ENCODE measurements at regions not wholly inside any gene's neighbourhood (a gene's known extent, or its start where the extent isn't known, plus 50 kb on each side); places are given as distances from the start of the nearest gene placed in this dataset.

- Histone ChIP-seq H3K4me3 (ENCODE audit: control extremely low read depth in 1 of 5, extremely low read depth in 1 of 5, insufficient read depth in 1 of 5, low read depth in 2 of 5, low read length in 4 of 5) (no peak overlapping the region), H3K4me1 (ENCODE audit: control insufficient read depth in 2 of 2, insufficient read depth in 2 of 2, low read length in 2 of 2) (no peaks in the 10 kb centered on the region), H3K79me2 (ENCODE audit: control insufficient read depth, insufficient read depth, low read length) (no peaks in the 10 kb centered on the region), H3K9ac (ENCODE audit: low read length) (no peak overlapping the region), H3K27me3 (replicated peaks in 1 of 4; ENCODE audit: control extremely low read depth in 1 of 4, control insufficient read depth in 3 of 4, insufficient read depth in 4 of 4, low read length in 3 of 4) (no peaks in the 10 kb centered on the region), H3K4me2 (replicated peaks; ENCODE audit: low read depth, low read length, poor library complexity, severe bottlenecking) (no peak overlapping the region), H3K36me3 (replicated peaks in 1 of 2; ENCODE audit: control extremely low read depth in 1 of 2, control insufficient read depth in 1 of 2, extremely low read depth in 1 of 2, insufficient read depth in 2 of 2, low read length in 1 of 2) (no peaks in the 10 kb centered on the region), H3K9me3 (ENCODE audit: control extremely low read depth in 1 of 3, control insufficient read depth in 2 of 3, insufficient read depth in 1 of 3, low read length in 2 of 3) (peaks cover 0 to 6% (median 0%) of the 10 kb centered on the region in 3 donors), H2AFZ (ENCODE audit: insufficient read depth, low read depth, low read length, poor library complexity, severe bottlenecking) (no peak overlapping the region), H3K27ac (ENCODE audit: low read length in 2 of 2) (no peak overlapping the region), H4K20me1 (ENCODE audit: control insufficient read depth, insufficient read depth, low read length, poor library complexity, severe bottlenecking) (no peaks in the 10 kb centered on the region)
- ChIA-PET CTCF (no interaction called here), POLR2A (no interaction called here)
- DNase-seq (no peak), ATAC-seq (ENCODE audit: low read depth) (no peak)
- Mint-ChIP-seq H3K4me1 (no peaks in the 10 kb centered on the region), H3K27ac (no peak overlapping the region), H3K27me3 (no peaks in the 10 kb centered on the region), H3K4me3 (no peak overlapping the region), H3K9me3 (ENCODE audit: insufficient read depth) (peaks cover 2% of the 10 kb centered on the region)
- TF ChIP-seq CTCF (IDR thresholded peaks at IDR 0.05) = no peak
- no peak for TF ChIP-seq EZH2 (IDR thresholded peaks at IDR 0.05; ENCODE audit: borderline replicate concordance, insufficient read depth, low read depth, low read length, poor library complexity, severe bottlenecking)
- intact Hi-C loops (cut with micrococcal nuclease) = no loop called here
- no CpG with 5 or more reads among the region's 6 CpGs for WGBS (ENCODE audit: insufficient coverage)
Observed at GRCh38 chr5:4553978-4554377, 586.2 kb upstream of the ADAMTS16 start.

GRCh38 chr5:4555725-4556285, 584.3 kb upstream of the ADAMTS16 start:
- H4K20me1 ChIP-seq (ENCODE audit: control insufficient read depth, insufficient read depth, low read length, poor library complexity, severe bottlenecking) = no peaks in the 10 kb centered on the region
- POLR2A ChIA-PET = no interaction called here
- no peak overlapping the region for H3K4me3 ChIP-seq (ENCODE audit: control extremely low read depth in 1 of 5, extremely low read depth in 1 of 5, insufficient read depth in 1 of 5, low read depth in 2 of 5, low read length in 4 of 5)
- H3K36me3 ChIP-seq (replicated peaks in 1 of 2; ENCODE audit: control extremely low read depth in 1 of 2, control insufficient read depth in 1 of 2, extremely low read depth in 1 of 2, insufficient read depth in 2 of 2, low read length in 1 of 2) = no peaks in the 10 kb centered on the region
- H3K9ac ChIP-seq (ENCODE audit: low read length) = no peak overlapping the region
- H2AFZ ChIP-seq (ENCODE audit: insufficient read depth, low read depth, low read length, poor library complexity, severe bottlenecking) = no peak overlapping the region
- no peaks in the 10 kb centered on the region for H3K79me2 ChIP-seq (ENCODE audit: control insufficient read depth, insufficient read depth, low read length)
- intact Hi-C loops (cut with micrococcal nuclease) = no loop called here
- Mint-ChIP-seq H3K4me3 (no peak overlapping the region), H3K4me1 (no peaks in the 10 kb centered on the region), H3K9me3 (ENCODE audit: insufficient read depth) (peaks cover 2% of the 10 kb centered on the region), H3K27me3 (no peaks in the 10 kb centered on the region), H3K27ac (no peak overlapping the region)
- no peaks in the 10 kb centered on the region for H3K27me3 ChIP-seq (replicated peaks in 1 of 4; ENCODE audit: control extremely low read depth in 1 of 4, control insufficient read depth in 3 of 4, insufficient read depth in 4 of 4, low read length in 3 of 4)
- 85% methylated on average over 12 of the region's 13 CpGs for WGBS (ENCODE audit: insufficient coverage)
- H3K4me2 ChIP-seq (replicated peaks; ENCODE audit: low read depth, low read length, poor library complexity, severe bottlenecking) = no peak overlapping the region
- no peak overlapping the region for H3K27ac ChIP-seq (ENCODE audit: low read length in 2 of 2)
- peaks cover 0 to 3% (median 0%) of the 10 kb centered on the region in 3 donors for H3K9me3 ChIP-seq (ENCODE audit: control extremely low read depth in 1 of 3, control insufficient read depth in 2 of 3, insufficient read depth in 1 of 3, low read length in 2 of 3)
- CTCF ChIA-PET = no interaction called here
- DNase-seq (no peak), ATAC-seq (ENCODE audit: low read depth) (no peak)
- H3K4me1 ChIP-seq (ENCODE audit: control insufficient read depth in 2 of 2, insufficient read depth in 2 of 2, low read length in 2 of 2) = no peaks in the 10 kb centered on the region
- no peak for TF ChIP-seq CTCF (IDR thresholded peaks at IDR 0.05)
- no peak for TF ChIP-seq EZH2 (IDR thresholded peaks at IDR 0.05; ENCODE audit: borderline replicate concordance, insufficient read depth, low read depth, low read length, poor library complexity, severe bottlenecking)
